Neural cell (in vitro differentiated cells): ENCODE measurements at regions not wholly inside any gene's neighbourhood (a gene's known extent, or its start where the extent isn't known, plus 50 kb on each side); places are given as distances from the start of the nearest gene placed in this dataset.

Experiments
- CTCF ChIP-seq: fragments of 450-650 bp; IDR thresholded peaks from 2 replicates; pipeline ENCODE4 v1.5.1; 2014; ENCODE audit warnings: antibody characterized with exemption, mild to moderate bottlenecking, moderate library complexity; ENCODE audit not compliant: poor library complexity, severe bottlenecking
- EP300 ChIP-seq: fragments of 450-650 bp; conservative IDR thresholded peaks from 2 replicates; pipeline ENCODE4 v1.6.1; 2014; ENCODE audit warnings: antibody characterized with exemption, mild to moderate bottlenecking, moderate library complexity; ENCODE audit not compliant: poor library complexity, severe bottlenecking
- EZH2 ChIP-seq: fragments of 200-600, 300-800 bp; shearing (Covaris generic), sonication (generic); IDR thresholded peaks from 2 replicates; pipeline ENCODE4 v1.6.1; 2014; ENCODE audit warnings: antibody characterized with exemption, low read length, borderline replicate concordance, mild to moderate bottlenecking; ENCODE audit not compliant: insufficient read depth, poor library complexity, severe bottlenecking
- MXI1 ChIP-seq: fragments of 450-650 bp; conservative IDR thresholded peaks from 2 replicates; pipeline ENCODE4 v1.6.1; 2014; ENCODE audit warnings: antibody characterized with exemption, mild to moderate bottlenecking; ENCODE audit not compliant: poor library complexity, severe bottlenecking
- POLR2AphosphoS5 ChIP-seq: IDR thresholded peaks from 2 replicates; pipeline ENCODE4 v1.6.1; 2012
- RAD21 ChIP-seq: fragments of 450-650 bp; conservative IDR thresholded peaks from 2 replicates; pipeline ENCODE4 v1.6.1; 2014; ENCODE audit warnings: antibody characterized with exemption, mild to moderate bottlenecking, moderate library complexity
- REST ChIP-seq: IDR thresholded peaks from 2 replicates; pipeline ENCODE4 v1.6.1; 2012; ENCODE audit warnings: borderline replicate concordance
- SMC3 ChIP-seq: fragments of 450-650 bp; conservative IDR thresholded peaks from 2 replicates; pipeline ENCODE4 v1.6.1; 2014; ENCODE audit warnings: antibody characterized with exemption, mild to moderate bottlenecking, moderate library complexity; ENCODE audit not compliant: poor library complexity
- TAF1 ChIP-seq: IDR thresholded peaks from 2 replicates; pipeline ENCODE4 v1.6.1; 2012; ENCODE audit warnings: low read depth

- TF ChIP-seq MXI1 (no peak), EZH2 (no peak), CTCF (no peak), POLR2AphosphoS5 (no peak), REST (no peak), EP300 (no peak), TAF1 (no peak), RAD21 (no peak), SMC3 (no peak)
These were observed 329.1 kb upstream of the ROBO1 start for GRCh38 chr3:80096909-80097308.
